ENCODE measurements at regions not wholly inside any gene's neighbourhood (a gene's known extent, or its start where the extent isn't known, plus 50 kb on each side); places are given as distances from the start of the nearest gene placed in this dataset.

DNA sequence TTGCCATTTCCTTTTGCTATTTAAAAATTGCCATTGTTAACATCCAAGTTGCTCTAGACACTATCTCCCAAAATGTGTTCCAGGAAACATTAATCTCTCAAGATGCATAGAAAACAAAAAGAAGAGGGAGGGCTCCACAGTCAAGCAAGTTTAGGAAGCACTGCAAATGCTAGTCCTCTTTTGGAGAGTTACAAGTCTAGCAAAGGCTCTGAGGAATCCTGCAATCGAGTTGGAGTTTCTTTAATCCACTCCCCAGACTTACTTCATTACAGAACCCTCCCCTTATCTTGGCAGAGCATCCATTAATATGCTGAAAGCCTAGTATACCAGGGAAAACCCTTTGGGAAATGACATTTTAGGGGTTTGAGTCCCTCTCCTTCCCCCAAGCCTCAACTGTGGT is 147.9 kb downstream of the SYF2 start:
- no peak for TF ChIP-seq CTCF (IDR thresholded peaks at IDR 0.05; ENCODE audit: low read depth, low read length)
- H3K4me3 ChIP-seq (ENCODE audit: low read depth, low read length), result no peak overlapping the region
- H3K27ac ChIP-seq (ENCODE audit: low read depth, low read length), result no peak overlapping the region
- peaks cover 10% of the 10 kb centered on the region for H3K27me3 ChIP-seq (ENCODE audit: control insufficient read depth, insufficient read depth, low read length)
- H3K9me3 ChIP-seq (ENCODE audit: control insufficient read depth, insufficient read depth, low read length), result no peaks in the 10 kb centered on the region
- ChIA-PET POLR2A (no interaction called here), CTCF (no interaction called here)
- DNase-seq (ENCODE audit: low read depth, low spot score), result no peak

- H3K27ac ChIP-seq (ENCODE audit: low read depth, low read length), result no peak overlapping the region
- no peak overlapping the region for H3K4me3 ChIP-seq (ENCODE audit: low read depth, low read length)
- H3K27me3 ChIP-seq (ENCODE audit: control insufficient read depth, insufficient read depth, low read length), result peaks cover 9% of the 10 kb centered on the region
- no peaks in the 10 kb centered on the region for H3K9me3 ChIP-seq (ENCODE audit: control insufficient read depth, insufficient read depth, low read length)
- no peak for TF ChIP-seq CTCF (IDR thresholded peaks at IDR 0.05; ENCODE audit: low read depth, low read length)
- no peak for DNase-seq (ENCODE audit: low read depth, low spot score)
- ChIA-PET POLR2A (interaction anchor here (0.5 to 1.6 kb wide), 3 partner anchors 69 to 1485 kb away, joined by 3 to 5 read pairs (median 3); partner anchors contain the start of gene RSRP1), CTCF (interaction anchor here (0.5 kb wide), 1 partner anchor 120 kb away, joined by 4 read pairs; no protein-coding TSS in a partner anchor)
Observed at GRCh38 chr1:25083481-25084345, 148.6 kb downstream of the SYF2 start.

DNA sequence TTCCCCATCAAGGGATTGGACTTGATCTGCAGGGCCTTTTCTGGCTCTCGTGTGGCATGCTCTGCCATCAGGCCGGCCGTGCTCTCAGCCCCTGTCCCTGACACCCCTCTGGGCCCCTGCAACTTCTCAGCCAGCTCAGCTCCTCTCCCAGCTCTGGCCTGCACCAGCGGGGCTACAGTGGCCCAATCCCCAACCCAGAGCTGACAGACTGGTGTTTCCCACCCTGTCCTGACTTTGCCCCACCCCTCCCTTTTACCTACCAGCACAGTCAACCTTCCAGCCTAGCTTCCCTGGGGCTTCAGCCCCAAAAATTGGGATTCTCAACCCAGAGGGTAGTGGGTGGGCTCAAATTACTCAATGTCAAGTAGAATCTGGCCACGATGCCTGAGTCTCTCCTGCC is 149.3 kb downstream of the SYF2 start:
- Histone ChIP-seq H3K4me3 (ENCODE audit: low read depth, low read length) (no peak overlapping the region), H3K9me3 (ENCODE audit: control insufficient read depth, insufficient read depth, low read length) (no peaks in the 10 kb centered on the region), H3K27ac (ENCODE audit: low read depth, low read length) (no peak overlapping the region), H3K27me3 (ENCODE audit: control insufficient read depth, insufficient read depth, low read length) (peaks cover 9% of the 10 kb centered on the region)
- DNase-seq (ENCODE audit: low read depth, low spot score), result no peak
- no peak for TF ChIP-seq CTCF (IDR thresholded peaks at IDR 0.05; ENCODE audit: low read depth, low read length)
- CTCF ChIA-PET, result interaction anchor here (1.1 kb wide), 1 partner anchor 18 kb away, joined by 3 read pairs; no protein-coding TSS in a partner anchor
- POLR2A ChIA-PET, result interaction anchor here (0.5 to 1.6 kb wide), 2 partner anchors 70 to 164 kb away, joined by 3 to 5 read pairs; partner anchors contain the start of gene RSRP1

- no peak for DNase-seq (ENCODE audit: low read depth, low spot score)
- POLR2A ChIA-PET, result interaction anchor here (1.6 kb wide), 1 partner anchor 165 kb away, joined by 5 read pairs; the partner anchor contains the start of gene RSRP1
- peaks cover 8% of the 10 kb centered on the region for H3K27me3 ChIP-seq (ENCODE audit: control insufficient read depth, insufficient read depth, low read length)
Observed at GRCh38 chr1:25082216-25082899, 149.9 kb downstream of the SYF2 start.

More at GRCh38 chr1:25082216-25082899, 149.9 kb downstream of the SYF2 start:
- CTCF ChIA-PET, result interaction anchor here (1.1 kb wide), 1 partner anchor 19 kb away, joined by 3 read pairs; no protein-coding TSS in a partner anchor
- no peak overlapping the region for H3K27ac ChIP-seq (ENCODE audit: low read depth, low read length)
- TF ChIP-seq CTCF (IDR thresholded peaks at IDR 0.05; ENCODE audit: low read depth, low read length), result no peak
- H3K9me3 ChIP-seq (ENCODE audit: control insufficient read depth, insufficient read depth, low read length), result peaks cover 4% of the 10 kb centered on the region; the same call in 1 of the 2 replicates
- H3K4me3 ChIP-seq (ENCODE audit: low read depth, low read length), result no peak overlapping the region
